ENCODE measurements at regions not wholly inside any gene's neighbourhood (a gene's known extent, or its start where the extent isn't known, plus 50 kb on each side); places are given as distances from the start of the nearest gene placed in this dataset.

DNA sequence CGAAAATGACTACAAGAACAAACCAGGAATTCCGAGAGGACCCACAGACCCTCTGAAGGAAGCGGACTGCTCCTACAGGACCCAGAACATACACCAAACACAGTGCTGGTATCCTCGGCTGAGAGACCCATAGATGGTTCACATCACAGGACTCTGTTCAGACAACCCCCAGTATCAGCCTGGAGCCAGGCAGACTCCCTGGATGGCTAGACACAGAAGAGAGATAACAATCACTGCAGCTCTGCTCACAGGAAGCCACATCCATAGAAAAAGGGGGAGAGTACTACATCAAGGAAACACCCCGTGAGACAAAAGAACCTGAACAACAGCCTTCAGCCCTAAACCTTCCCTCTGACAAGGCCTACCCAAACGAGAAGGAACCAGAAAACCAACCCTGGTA, 434.0 kb upstream of the NR5A2 start:
- TF ChIP-seq, protein P1, sequence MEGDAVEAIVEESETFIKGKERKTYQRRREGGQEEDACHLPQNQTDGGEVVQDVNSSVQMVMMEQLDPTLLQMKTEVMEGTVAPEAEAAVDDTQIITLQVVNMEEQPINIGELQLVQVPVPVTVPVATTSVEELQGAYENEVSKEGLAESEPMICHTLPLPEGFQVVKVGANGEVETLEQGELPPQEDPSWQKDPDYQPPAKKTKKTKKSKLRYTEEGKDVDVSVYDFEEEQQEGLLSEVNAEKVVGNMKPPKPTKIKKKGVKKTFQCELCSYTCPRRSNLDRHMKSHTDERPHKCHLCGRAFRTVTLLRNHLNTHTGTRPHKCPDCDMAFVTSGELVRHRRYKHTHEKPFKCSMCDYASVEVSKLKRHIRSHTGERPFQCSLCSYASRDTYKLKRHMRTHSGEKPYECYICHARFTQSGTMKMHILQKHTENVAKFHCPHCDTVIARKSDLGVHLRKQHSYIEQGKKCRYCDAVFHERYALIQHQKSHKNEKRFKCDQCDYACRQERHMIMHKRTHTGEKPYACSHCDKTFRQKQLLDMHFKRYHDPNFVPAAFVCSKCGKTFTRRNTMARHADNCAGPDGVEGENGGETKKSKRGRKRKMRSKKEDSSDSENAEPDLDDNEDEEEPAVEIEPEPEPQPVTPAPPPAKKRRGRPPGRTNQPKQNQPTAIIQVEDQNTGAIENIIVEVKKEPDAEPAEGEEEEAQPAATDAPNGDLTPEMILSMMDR (IDR thresholded peaks at IDR 0.05), result no peak
- no peak for TF ChIP-seq POLR2A (IDR thresholded peaks at IDR 0.05)
